ENCODE measurements at regions not wholly inside any gene's neighbourhood (a gene's known extent, or its start where the extent isn't known, plus 50 kb on each side); places are given as distances from the start of the nearest gene placed in this dataset.

GRCh38 chr21:35811191-35811806 lies 249.0 kb downstream of the SETD4 start:
- no TSS peak for BruUV-seq (replicated peaks)
- Histone ChIP-seq H3K9me3 (replicated peaks; ENCODE audit: control insufficient read depth, insufficient read depth, low read length) (no peaks in the 10 kb centered on the region), H3K27me3 (ENCODE audit: control insufficient read depth in 2 of 2, insufficient read depth in 2 of 2, low read length in 2 of 2) (peaks cover 2 to 4% of the 10 kb centered on the region in 2 experiments), H3K9me1 (replicated peaks; ENCODE audit: control insufficient read depth, extremely low read depth, insufficient read depth, low read length) (no peaks in the 10 kb centered on the region), H4K20me1 (replicated peaks; ENCODE audit: control insufficient read depth, extremely low read depth, insufficient read depth, low read length) (no peaks in the 10 kb centered on the region), H2AFZ (ENCODE audit: low read depth, low read length) (no peak overlapping the region), H3K4me2 (ENCODE audit: insufficient read depth, low read length) (no peak overlapping the region), H3K27ac (ENCODE audit: insufficient read depth, low read depth, low read length) (no peak overlapping the region), H3K4me1 (ENCODE audit: control insufficient read depth, extremely low read depth, insufficient read depth, low read length) (no peaks in the 10 kb centered on the region), H3K79me2 (ENCODE audit: control insufficient read depth, insufficient read depth, low read length) (no peaks in the 10 kb centered on the region), H3K9ac (replicated peaks; ENCODE audit: extremely low read depth, insufficient read depth, low read length) (no peak overlapping the region), H3K36me3 (ENCODE audit: control insufficient read depth in 2 of 2, extremely low read depth in 1 of 2, insufficient read depth in 2 of 2, low read length in 2 of 2) (no peaks in the 10 kb centered on the region), H3K4me3 (replicated peaks in 1 of 3; ENCODE audit: insufficient read depth in 1 of 3, low read depth in 1 of 3, low read length in 3 of 3) (no peak overlapping the region)
- intact Hi-C loops (cut with micrococcal nuclease) (no loop called here), dilution Hi-C loops (cut with MboI; ENCODE audit: extremely low pct_ligation_motif_present, low sequenced_read_pairs) (no loop called here)
- no peak for DNase-seq (ENCODE audit: low read depth, low spot score)
- ChIA-PET POLR2A (no interaction called here), CTCF (no interaction called here)
- FAIRE-seq: no peak
- TF ChIP-seq JUN (IDR thresholded peaks at IDR 0.05; ENCODE audit: borderline replicate concordance, insufficient read depth, insufficient read length, low read depth) (no peak), GATA2 (IDR thresholded peaks at IDR 0.05; ENCODE audit: insufficient read depth, insufficient read length, low read depth, low read length) (no peak), FOS (IDR thresholded peaks at IDR 0.05; ENCODE audit: borderline replicate concordance, insufficient read depth, low read length) (no peak), EZH2 (IDR thresholded peaks at IDR 0.05; ENCODE audit: borderline replicate concordance, low read depth, low read length, severe bottlenecking) (no peak), POLR2AphosphoS5 (IDR thresholded peaks at IDR 0.05; ENCODE audit: insufficient read depth, low read depth, low read length) (no peak), POLR2A (IDR thresholded peaks at IDR 0.05; ENCODE audit: low read depth, low read length) (no peak), CTCF (IDR thresholded peaks at IDR 0.05; ENCODE audit: extremely low read depth in 1 of 2, insufficient read depth in 1 of 2, low read depth in 1 of 2, low read length in 2 of 2) (no peak), MYC (IDR thresholded peaks at IDR 0.05; ENCODE audit: low read depth, low read length) (no peak)
- TF ChIP-seq, protein P1, sequence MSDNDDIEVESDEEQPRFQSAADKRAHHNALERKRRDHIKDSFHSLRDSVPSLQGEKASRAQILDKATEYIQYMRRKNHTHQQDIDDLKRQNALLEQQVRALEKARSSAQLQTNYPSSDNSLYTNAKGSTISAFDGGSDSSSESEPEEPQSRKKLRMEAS (IDR thresholded peaks at IDR 0.05; ENCODE audit: insufficient read depth, insufficient read length): no peak

All from endothelial cell of umbilical vein (primary cell).